Coronary artery (tissue), 2 donors: ENCODE measurements at regions not wholly inside any gene's neighbourhood (a gene's known extent, or its start where the extent isn't known, plus 50 kb on each side); places are given as distances from the start of the nearest gene placed in this dataset.

Experiments used
- DNase-seq: peaks from one replicate; pipeline ENCODE4 v3.0.0-alpha.2; 2017; ENCODE audit warnings: low spot score
- H3K27ac ChIP-seq, 2 donors: fragments of 200-600 bp; sonication (generic); one replicate each; pipeline ENCODE4 v1.5.1; 2016 to 2019
- H3K4me3 ChIP-seq: fragments of 200-600 bp; sonication (generic); 2 replicates; pipeline ENCODE4 v1.5.1; 2016; ENCODE audit warnings: mild to moderate bottlenecking, moderate library complexity
- CTCF ChIP-seq: fragments of 200-600 bp; sonication (generic); IDR thresholded peaks from one replicate; pipeline ENCODE4 v1.5.1; 2019; ENCODE audit warnings: antibody characterized with exemption

GRCh38 chr15:23839893-23840474 lies 152.9 kb upstream of the NDN start:
- no peak for DNase-seq
- no peak overlapping the region for H3K4me3 ChIP-seq
- H3K27ac ChIP-seq, result no peak overlapping the region
- TF ChIP-seq CTCF, result no peak

- Histone ChIP-seq H3K4me3 (no peak overlapping the region), H3K27ac (no peak overlapping the region)
- no peak for TF ChIP-seq CTCF
- no peak for DNase-seq
Observed at GRCh38 chr15:23846218-23846617, 159.1 kb upstream of the NDN start.

GRCh38 chr15:23850666-23851065 lies 163.6 kb upstream of the NDN start:
- TF ChIP-seq CTCF, result no peak
- no peak overlapping the region for H3K27ac ChIP-seq
- no peak overlapping the region for H3K4me3 ChIP-seq
- no peak for DNase-seq

GRCh38 chr15:23851921-23852320 lies 164.8 kb upstream of the NDN start:
- no peak for TF ChIP-seq CTCF
- no peak for DNase-seq
- H3K27ac ChIP-seq, result no peak overlapping the region
- H3K4me3 ChIP-seq, result no peak overlapping the region

- DNase-seq, result no peak
- no peak overlapping the region for H3K27ac ChIP-seq
- TF ChIP-seq CTCF, result no peak
- no peak overlapping the region for H3K4me3 ChIP-seq
Observed at GRCh38 chr15:23853286-23853685, 166.2 kb upstream of the NDN start.

- DNase-seq, result no peak
- Histone ChIP-seq H3K27ac (no peak overlapping the region), H3K4me3 (no peak overlapping the region)
- no peak for TF ChIP-seq CTCF
Observed at GRCh38 chr15:23854203-23854911, 167.3 kb upstream of the NDN start.
